PFSK-1 (cell line): ENCODE measurements at regions not wholly inside any gene's neighbourhood (a gene's known extent, or its start where the extent isn't known, plus 50 kb on each side); places are given as distances from the start of the nearest gene placed in this dataset.

Source experiments
- FOXP2 ChIP-seq: optimal IDR thresholded peaks from 2 replicates; pipeline ENCODE3; 2011; ENCODE audit warnings: borderline replicate concordance, control low read depth, inconsistent platforms; ENCODE audit not compliant: insufficient read depth; ENCODE audit errors: extremely low read length, extremely low read depth
- POLR2AphosphoS5 ChIP-seq: IDR thresholded peaks from 2 replicates; pipeline ENCODE4 v1.6.1; 2012; ENCODE audit warnings: low read depth, mild to moderate bottlenecking, control low read depth, low read length, moderate library complexity
- SIN3A ChIP-seq: IDR thresholded peaks from 2 replicates; pipeline ENCODE4 v1.6.1; 2012; ENCODE audit warnings: mild to moderate bottlenecking, low read length, moderate library complexity, borderline replicate concordance; ENCODE audit not compliant: insufficient read depth
- TAF1 ChIP-seq: IDR thresholded peaks from 2 replicates; pipeline ENCODE4 v1.6.1; 2012; ENCODE audit warnings: low read length, control low read depth, borderline replicate concordance; ENCODE audit not compliant: insufficient read depth
- TF ChIP-seq, protein P1 (sequence below), 2 experiments: IDR thresholded peaks; 2 replicates each; pipeline versions ENCODE4 v1.6.1 to v1.8.0; 2011 to 2012; ENCODE audit warnings: low read depth in 2 of 2, low read length in 2 of 2, control low read depth in 1 of 2, inconsistent platforms in 1 of 2, mild to moderate bottlenecking in 1 of 2, moderate library complexity in 1 of 2; ENCODE audit not compliant: insufficient read depth in 1 of 2

DNA sequence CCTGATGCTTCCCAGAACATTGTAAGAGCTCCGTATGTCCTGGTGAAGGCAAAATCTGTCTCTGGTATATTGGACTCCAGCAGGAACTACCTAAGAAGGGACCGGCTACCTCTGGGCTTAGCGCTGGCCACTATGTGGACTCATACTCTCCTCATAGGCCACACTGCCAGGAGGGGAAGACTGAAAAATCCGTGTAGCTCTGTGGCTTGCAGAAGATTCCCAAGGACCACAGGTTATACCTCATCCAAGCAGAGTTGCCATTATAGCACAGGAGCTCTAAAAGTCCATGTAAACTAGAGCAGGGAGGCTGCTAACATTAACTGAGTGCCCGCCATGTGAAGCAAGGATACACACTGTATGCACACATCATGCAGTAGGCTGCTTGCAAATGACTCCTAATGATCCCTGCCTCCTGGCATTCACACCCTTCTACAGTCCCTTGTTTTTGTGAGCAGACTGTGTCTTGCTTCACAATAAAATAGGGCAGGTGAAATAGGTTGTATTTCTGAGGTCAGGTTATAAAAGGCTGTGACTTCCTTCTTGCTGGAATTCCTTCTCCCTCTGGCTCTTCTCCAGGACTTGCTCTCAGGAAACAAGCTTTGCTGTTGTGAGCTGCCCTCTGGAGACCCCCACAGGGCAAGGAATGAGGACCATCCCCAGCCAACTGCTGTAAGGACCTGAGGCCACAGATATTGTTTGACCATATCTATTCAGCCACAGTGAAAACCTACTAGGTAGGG, 192.6 kb upstream of the UBL3 start:
- TF ChIP-seq TAF1 (no peak), POLR2AphosphoS5 (no peak), SIN3A (no peak), FOXP2 (no peak)
- TF ChIP-seq, protein P1, sequence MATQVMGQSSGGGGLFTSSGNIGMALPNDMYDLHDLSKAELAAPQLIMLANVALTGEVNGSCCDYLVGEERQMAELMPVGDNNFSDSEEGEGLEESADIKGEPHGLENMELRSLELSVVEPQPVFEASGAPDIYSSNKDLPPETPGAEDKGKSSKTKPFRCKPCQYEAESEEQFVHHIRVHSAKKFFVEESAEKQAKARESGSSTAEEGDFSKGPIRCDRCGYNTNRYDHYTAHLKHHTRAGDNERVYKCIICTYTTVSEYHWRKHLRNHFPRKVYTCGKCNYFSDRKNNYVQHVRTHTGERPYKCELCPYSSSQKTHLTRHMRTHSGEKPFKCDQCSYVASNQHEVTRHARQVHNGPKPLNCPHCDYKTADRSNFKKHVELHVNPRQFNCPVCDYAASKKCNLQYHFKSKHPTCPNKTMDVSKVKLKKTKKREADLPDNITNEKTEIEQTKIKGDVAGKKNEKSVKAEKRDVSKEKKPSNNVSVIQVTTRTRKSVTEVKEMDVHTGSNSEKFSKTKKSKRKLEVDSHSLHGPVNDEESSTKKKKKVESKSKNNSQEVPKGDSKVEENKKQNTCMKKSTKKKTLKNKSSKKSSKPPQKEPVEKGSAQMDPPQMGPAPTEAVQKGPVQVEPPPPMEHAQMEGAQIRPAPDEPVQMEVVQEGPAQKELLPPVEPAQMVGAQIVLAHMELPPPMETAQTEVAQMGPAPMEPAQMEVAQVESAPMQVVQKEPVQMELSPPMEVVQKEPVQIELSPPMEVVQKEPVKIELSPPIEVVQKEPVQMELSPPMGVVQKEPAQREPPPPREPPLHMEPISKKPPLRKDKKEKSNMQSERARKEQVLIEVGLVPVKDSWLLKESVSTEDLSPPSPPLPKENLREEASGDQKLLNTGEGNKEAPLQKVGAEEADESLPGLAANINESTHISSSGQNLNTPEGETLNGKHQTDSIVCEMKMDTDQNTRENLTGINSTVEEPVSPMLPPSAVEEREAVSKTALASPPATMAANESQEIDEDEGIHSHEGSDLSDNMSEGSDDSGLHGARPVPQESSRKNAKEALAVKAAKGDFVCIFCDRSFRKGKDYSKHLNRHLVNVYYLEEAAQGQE (IDR thresholded peaks at IDR 0.05; ENCODE audit: insufficient read depth in 1 of 2, low read depth in 2 of 2, low read length in 2 of 2): no peak

DNA sequence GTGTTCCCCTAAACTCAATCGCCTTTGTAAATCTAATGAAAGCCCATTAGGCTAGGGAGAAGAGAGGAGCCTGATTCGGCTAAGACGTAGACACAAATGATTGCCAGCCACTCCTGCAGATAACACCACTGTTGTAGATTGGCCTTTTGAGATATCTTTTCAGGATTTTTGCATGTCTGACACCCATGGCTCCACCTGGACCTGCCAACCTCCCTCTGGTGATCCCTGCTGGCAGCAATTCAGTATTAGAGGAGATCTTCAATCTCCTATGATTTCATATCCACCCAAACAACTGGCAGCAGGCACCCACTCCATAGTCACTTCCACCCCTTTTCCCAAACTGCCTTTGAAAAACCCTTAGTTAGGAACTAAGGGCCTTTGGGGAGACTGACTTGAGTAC, 191.9 kb upstream of the UBL3 start:
- TF ChIP-seq, protein P1 (IDR thresholded peaks at IDR 0.05; ENCODE audit: insufficient read depth in 1 of 2, low read depth in 2 of 2, low read length in 2 of 2): no peak
- no peak for TF ChIP-seq SIN3A
- TF ChIP-seq POLR2AphosphoS5: no peak
- no peak for TF ChIP-seq FOXP2
- TF ChIP-seq TAF1: no peak

DNA sequence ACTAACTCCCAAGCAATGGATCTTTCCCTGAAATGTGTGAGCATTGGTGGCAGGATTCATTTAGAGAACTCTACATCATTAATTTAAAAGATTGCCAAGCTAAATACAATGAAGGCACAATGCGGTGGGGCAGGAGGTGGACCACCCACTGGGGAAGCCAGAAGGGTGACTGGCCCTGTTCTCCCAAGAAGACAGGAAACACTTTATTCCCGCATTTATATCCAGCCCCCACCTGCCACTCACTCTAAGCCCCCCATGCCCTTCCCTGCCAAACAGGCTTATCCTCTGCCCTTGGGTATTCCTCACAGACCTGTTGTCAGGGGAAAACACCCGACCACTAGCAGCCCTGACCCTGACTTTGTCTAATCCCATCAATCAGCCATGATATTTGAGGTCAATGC, 189.1 kb upstream of the UBL3 start:
- TF ChIP-seq SIN3A: no peak
- TF ChIP-seq, protein P1 (IDR thresholded peaks at IDR 0.05; ENCODE audit: insufficient read depth in 1 of 2, low read depth in 2 of 2, low read length in 2 of 2): no peak

DNA sequence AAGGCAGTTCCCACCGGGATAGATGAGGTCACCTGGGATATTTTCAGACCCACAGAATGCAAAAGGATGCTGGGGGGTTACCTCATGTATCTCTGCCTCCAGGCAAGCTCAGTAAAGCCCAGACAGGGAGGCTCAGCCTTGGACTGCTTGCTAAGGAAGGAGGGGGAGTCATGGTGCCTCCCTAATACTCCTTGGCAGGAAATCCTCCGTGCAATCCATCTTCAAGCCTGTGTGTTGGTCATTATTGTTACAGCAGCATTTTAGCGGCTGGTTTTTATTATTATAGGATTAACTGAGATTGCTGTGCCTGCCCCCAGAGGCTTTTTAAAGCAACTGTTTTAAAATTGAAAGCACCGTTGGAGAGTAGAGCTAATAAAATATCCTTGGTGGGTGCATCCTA, 188.5 kb upstream of the UBL3 start:
- TF ChIP-seq TAF1 (no peak), FOXP2 (no peak), SIN3A (no peak), POLR2AphosphoS5 (no peak)
- TF ChIP-seq, protein P1 (IDR thresholded peaks at IDR 0.05; ENCODE audit: insufficient read depth in 1 of 2, low read depth in 2 of 2, low read length in 2 of 2): no peak

DNA sequence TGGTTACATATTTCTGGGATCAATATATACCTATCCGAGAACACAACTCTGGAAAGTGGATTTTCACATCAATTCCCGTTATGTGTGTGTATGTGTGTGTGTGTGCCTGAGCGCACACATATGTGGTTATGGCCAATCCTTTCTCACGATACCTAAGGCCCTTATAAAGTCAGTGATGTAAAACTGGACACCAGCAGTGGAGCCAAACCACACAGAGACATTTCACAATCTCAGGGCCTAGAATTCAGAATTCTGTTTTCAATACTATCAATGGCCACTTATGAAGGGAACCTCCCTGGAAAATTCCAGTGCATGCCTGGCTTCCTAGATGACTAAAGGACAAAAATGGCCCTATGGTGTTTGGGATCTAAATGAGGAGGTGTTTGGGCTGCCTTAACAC, 187.3 kb upstream of the UBL3 start:
- TF ChIP-seq SIN3A (no peak), FOXP2 (no peak), TAF1 (no peak)
- TF ChIP-seq, protein P1 (IDR thresholded peaks at IDR 0.05; ENCODE audit: insufficient read depth in 1 of 2, low read depth in 2 of 2, low read length in 2 of 2): no peak
